ENCODE measurements at regions not wholly inside any gene's neighbourhood (a gene's known extent, or its start where the extent isn't known, plus 50 kb on each side); places are given as distances from the start of the nearest gene placed in this dataset.

DNA sequence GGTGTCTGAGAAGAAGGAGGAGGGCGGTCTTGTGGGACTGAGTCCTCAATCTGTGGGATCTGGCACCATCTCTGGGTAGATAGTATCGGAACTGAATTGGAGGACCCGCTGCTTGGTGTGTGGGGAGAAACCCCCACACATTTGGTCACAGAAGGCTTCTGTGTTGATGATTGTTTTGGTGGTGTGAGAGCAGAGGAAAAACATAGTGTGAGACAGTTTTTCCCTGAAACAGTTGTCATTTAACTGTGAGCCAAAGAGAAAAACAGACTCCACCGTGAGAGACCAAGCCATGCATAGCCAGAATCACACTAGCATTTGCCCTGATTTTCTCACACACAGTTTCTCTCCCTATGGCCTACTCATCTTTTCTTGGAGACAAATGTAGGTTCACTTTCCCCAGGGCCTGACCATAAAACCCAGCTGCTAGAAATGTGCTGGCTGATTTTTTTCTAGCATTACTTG lies 91.4 kb upstream of the FLRT2 start:
- Mint-ChIP-seq H3K4me3 (no peak overlapping the region), H3K9me3 (peaks cover 7% of the 10 kb centered on the region), H3K27me3 (no peaks in the 10 kb centered on the region), H3K36me3 (ENCODE audit: low read depth) (no peaks in the 10 kb centered on the region), H3K27ac (no peak overlapping the region), H3K4me1 (ENCODE audit: low read depth) (no peaks in the 10 kb centered on the region)

GRCh38 chr14:85439696-85440328 lies 90.1 kb upstream of the FLRT2 start:
- no peak overlapping the region for H3K27ac Mint-ChIP-seq
- no peaks in the 10 kb centered on the region for H3K27me3 Mint-ChIP-seq
- H3K9me3 Mint-ChIP-seq: peaks cover 7% of the 10 kb centered on the region
- no peaks in the 10 kb centered on the region for H3K36me3 Mint-ChIP-seq (ENCODE audit: low read depth)
- H3K4me3 Mint-ChIP-seq: no peak overlapping the region
- H3K4me1 Mint-ChIP-seq (ENCODE audit: low read depth): no peaks in the 10 kb centered on the region

DNA sequence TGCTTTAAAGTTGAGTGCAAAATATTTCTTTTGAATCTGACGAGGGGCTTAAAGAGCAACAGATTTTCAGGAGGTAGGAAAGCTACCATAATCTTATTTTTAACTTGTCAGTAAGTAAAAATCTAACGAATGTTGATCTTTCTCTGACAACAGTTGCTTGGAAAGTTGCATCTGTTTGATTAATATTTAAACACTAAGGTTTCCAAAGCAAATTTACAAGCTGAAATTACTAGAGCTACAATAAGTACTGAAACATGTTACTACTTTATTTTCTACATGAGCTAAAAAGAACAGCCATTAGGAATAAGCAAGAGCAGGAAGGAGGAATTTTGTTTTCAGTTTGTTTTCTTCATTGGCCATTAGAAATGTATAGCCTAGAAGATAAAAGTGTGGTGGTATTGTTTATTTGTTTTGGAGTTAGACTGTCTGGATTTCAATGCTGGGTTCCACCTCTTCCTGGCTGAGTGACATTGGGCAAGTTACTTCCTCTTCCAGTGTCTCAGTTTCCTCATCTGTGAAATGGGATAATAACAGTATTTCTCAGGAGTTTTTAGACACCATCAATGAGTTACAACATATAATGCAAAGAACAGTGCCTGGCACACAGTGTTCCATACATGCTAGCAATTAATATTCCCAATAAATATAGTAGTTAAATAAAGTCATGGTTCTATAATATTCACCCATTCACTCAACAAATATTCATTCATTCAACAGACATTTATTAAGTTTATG lies 87.9 kb upstream of the FLRT2 start:
- no peak overlapping the region for H3K27ac Mint-ChIP-seq
- no peaks in the 10 kb centered on the region for H3K4me1 Mint-ChIP-seq (ENCODE audit: low read depth)
- no peaks in the 10 kb centered on the region for H3K36me3 Mint-ChIP-seq (ENCODE audit: low read depth)
- peaks cover 7% of the 10 kb centered on the region for H3K9me3 Mint-ChIP-seq
- H3K4me3 Mint-ChIP-seq: no peak overlapping the region
- H3K27me3 Mint-ChIP-seq: no peaks in the 10 kb centered on the region

DNA sequence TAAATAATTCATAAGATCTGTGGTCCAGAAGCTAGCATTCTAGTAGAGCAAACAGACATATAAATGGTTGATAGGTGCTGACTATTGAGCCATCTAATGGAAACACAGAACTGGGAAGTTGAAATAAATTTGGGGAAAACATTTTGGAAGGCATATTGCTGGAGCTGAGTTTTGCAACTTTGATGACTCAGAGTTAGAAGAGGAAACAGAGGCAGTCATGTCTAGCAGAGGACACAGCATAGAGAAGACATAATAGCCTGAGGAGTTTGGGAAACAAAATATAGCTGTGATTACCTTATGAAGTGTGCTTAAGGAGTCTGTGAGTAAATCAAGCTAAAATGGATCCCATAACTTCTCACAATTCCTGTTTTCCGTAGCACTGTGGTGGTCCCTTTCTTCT lies 86.9 kb upstream of the FLRT2 start:
- H3K9me3 Mint-ChIP-seq: peaks cover 9% of the 10 kb centered on the region
- no peaks in the 10 kb centered on the region for H3K4me1 Mint-ChIP-seq (ENCODE audit: low read depth)
- H3K27ac Mint-ChIP-seq: no peak overlapping the region
- no peak overlapping the region for H3K4me3 Mint-ChIP-seq
- H3K27me3 Mint-ChIP-seq: no peaks in the 10 kb centered on the region
- no peaks in the 10 kb centered on the region for H3K36me3 Mint-ChIP-seq (ENCODE audit: low read depth)

GRCh38 chr14:85444635-85445034 lies 85.3 kb upstream of the FLRT2 start:
- peaks cover 9% of the 10 kb centered on the region for H3K9me3 Mint-ChIP-seq
- no peaks in the 10 kb centered on the region for H3K27me3 Mint-ChIP-seq

DNA sequence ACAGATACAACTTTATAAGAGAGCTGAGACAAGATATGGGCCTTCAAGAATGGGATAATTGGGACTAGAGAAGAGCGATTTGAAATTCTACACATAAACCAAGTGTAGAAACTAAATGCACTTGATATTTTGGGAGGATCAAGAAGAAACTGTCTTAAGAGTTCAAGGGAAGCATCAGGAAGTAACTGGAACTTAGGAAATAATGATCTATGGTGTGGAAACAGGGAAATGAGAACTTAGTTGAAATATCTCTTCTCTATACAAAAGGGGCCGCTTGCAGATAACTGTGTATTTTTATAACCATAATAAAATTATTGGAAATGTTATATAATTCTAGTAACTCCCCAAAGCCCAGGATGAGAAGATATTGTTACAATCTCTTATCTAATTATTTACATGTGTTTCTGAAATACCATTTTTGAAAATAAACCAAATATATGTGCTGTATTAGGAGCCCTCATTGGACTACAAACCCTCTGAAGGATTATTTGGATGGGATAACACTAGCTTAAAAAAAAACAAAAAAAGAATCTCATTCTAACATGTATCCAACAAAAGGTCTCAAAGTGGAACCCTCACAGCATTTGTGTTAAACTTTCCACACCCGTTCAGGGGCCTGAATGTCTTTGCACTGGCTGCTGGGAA lies 84.7 kb upstream of the FLRT2 start:
- H3K9me3 Mint-ChIP-seq: peaks cover 9% of the 10 kb centered on the region
- no peak overlapping the region for H3K27ac Mint-ChIP-seq
- H3K36me3 Mint-ChIP-seq (ENCODE audit: low read depth): no peaks in the 10 kb centered on the region
- no peaks in the 10 kb centered on the region for H3K4me1 Mint-ChIP-seq (ENCODE audit: low read depth)
- H3K4me3 Mint-ChIP-seq: no peak overlapping the region
- H3K27me3 Mint-ChIP-seq: no peaks in the 10 kb centered on the region

More at GRCh38 chr14:85444635-85445034, 85.3 kb upstream of the FLRT2 start:
- Mint-ChIP-seq H3K4me3 (no peak overlapping the region), H3K36me3 (ENCODE audit: low read depth) (no peaks in the 10 kb centered on the region), H3K4me1 (ENCODE audit: low read depth) (no peaks in the 10 kb centered on the region), H3K27ac (no peak overlapping the region)

DNA sequence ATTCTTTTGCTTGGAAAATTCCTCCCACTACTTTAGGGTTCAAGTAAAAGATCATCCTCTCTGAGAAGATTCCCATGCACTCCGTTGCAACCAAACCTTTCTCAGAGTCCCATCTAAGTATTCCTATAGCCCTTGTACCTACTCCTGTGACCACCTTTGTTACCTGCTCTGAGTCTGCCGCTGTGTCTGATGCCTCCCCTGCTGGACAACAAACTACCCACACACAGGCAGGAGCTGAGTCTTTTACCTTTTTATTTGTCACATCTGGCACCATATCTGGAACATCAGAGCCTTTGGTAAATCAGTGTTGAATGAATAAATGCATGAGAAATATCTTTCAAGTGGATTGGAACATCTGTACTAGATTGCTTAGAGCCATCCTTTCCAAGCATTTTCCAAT lies 82.1 kb upstream of the FLRT2 start:
- Mint-ChIP-seq H3K4me3 (no peak overlapping the region), H3K9me3 (peaks cover 14% of the 10 kb centered on the region), H3K27ac (no peak overlapping the region), H3K27me3 (no peaks in the 10 kb centered on the region), H3K36me3 (ENCODE audit: low read depth) (no peaks in the 10 kb centered on the region), H3K4me1 (ENCODE audit: low read depth) (no peaks in the 10 kb centered on the region)

- Mint-ChIP-seq H3K9me3 (peaks cover 10% of the 10 kb centered on the region), H3K36me3 (ENCODE audit: low read depth) (no peaks in the 10 kb centered on the region), H3K4me1 (ENCODE audit: low read depth) (no peaks in the 10 kb centered on the region), H3K27ac (no peak overlapping the region), H3K4me3 (no peak overlapping the region), H3K27me3 (no peaks in the 10 kb centered on the region)
Observed at GRCh38 chr14:85451421-85451820, 78.5 kb upstream of the FLRT2 start.

DNA sequence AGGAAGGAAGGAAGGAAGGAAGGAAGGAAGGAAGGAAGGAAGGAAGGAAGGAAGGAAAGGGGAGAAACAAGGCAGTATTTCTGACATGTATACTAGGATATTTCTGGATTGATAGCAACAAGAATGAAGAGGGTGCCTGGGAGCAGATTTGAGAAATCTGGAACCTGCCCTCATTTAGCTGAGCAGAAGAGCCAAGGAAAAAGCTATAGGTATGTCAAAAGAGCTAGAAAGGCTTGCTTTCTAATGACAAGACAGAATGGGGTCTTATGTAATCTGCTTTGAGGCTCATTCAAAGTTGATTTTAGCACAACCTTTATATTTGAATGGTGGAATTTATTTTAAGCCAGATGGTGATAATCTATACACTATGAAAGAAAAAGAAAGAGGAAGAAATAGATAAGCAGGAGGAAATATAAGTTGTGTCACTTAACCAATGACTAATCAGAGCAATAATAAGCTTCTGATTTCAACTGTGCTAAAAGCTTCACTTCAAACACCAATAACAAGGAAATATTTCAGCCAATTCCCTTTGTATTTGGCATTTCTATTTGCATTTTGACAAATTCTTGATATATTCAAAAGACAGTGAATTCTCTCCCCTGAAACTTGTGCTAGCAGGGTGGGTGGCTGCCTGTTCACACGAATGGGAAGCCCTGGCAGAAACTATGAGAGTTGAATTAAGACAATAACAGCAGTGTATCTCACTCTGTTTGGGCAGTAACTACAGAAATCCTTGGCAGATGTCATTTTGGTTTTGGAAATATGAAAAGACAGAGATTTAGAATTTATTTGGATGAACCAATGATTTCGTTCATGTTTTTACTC lies 76.3 kb upstream of the FLRT2 start:
- Mint-ChIP-seq H3K4me1 (ENCODE audit: low read depth) (no peaks in the 10 kb centered on the region), H3K9me3 (peaks cover 6% of the 10 kb centered on the region), H3K4me3 (no peak overlapping the region), H3K27ac (no peak overlapping the region), H3K36me3 (ENCODE audit: low read depth) (no peaks in the 10 kb centered on the region), H3K27me3 (no peaks in the 10 kb centered on the region)

- no peak overlapping the region for H3K27ac Mint-ChIP-seq
- no peak overlapping the region for H3K4me3 Mint-ChIP-seq
- no peaks in the 10 kb centered on the region for H3K36me3 Mint-ChIP-seq (ENCODE audit: low read depth)
- no peaks in the 10 kb centered on the region for H3K27me3 Mint-ChIP-seq
- peaks cover 6% of the 10 kb centered on the region for H3K9me3 Mint-ChIP-seq
- H3K4me1 Mint-ChIP-seq (ENCODE audit: low read depth): no peaks in the 10 kb centered on the region
Observed at GRCh38 chr14:85454226-85454813, 75.6 kb upstream of the FLRT2 start.

GRCh38 chr14:85459361-85460000 lies 70.5 kb upstream of the FLRT2 start:
- H3K36me3 Mint-ChIP-seq (ENCODE audit: low read depth): no peaks in the 10 kb centered on the region
- H3K27me3 Mint-ChIP-seq: no peaks in the 10 kb centered on the region
- H3K27ac Mint-ChIP-seq: no peak overlapping the region
- H3K4me3 Mint-ChIP-seq: no peak overlapping the region
- no peaks in the 10 kb centered on the region for H3K9me3 Mint-ChIP-seq
- no peaks in the 10 kb centered on the region for H3K4me1 Mint-ChIP-seq (ENCODE audit: low read depth)

DNA sequence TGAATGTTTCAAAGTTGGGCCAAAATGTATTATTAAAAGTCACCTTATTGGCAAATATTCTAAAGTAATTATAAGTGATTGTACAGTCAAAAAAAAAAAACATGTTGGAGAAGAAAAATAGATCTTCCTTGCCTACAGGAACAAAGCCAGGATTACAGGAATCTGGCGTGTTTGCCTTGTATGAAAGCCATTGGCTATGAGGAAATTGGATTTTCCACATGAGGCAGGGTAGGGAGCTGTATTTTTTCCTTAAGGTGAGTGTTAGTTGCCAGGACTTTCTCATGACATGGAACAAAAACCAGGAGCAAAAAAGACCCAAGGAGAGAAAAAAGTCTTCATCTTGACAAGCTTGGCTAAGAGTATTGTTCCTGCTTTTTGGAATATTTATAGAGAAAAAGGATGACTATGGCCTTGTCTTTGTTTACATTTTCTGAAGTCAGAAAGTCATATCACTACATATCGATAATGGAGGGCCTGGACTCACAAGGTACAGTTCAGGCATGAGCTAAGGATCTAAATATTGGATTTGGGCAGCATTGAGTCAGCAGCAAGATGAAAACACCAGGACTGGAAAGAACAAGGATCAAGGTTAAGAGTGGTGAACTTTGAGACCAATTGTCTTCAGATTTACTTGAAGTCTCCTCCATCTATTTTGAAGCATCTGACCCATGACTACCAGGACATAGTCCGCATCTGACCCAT lies 68.4 kb upstream of the FLRT2 start:
- no peaks in the 10 kb centered on the region for H3K27me3 Mint-ChIP-seq
- no peak overlapping the region for H3K27ac Mint-ChIP-seq
- no peak overlapping the region for H3K4me3 Mint-ChIP-seq
- H3K4me1 Mint-ChIP-seq (ENCODE audit: low read depth): no peaks in the 10 kb centered on the region
- no peaks in the 10 kb centered on the region for H3K9me3 Mint-ChIP-seq
- no peaks in the 10 kb centered on the region for H3K36me3 Mint-ChIP-seq (ENCODE audit: low read depth)

- Mint-ChIP-seq H3K4me3 (no peak overlapping the region), H3K27ac (no peak overlapping the region), H3K4me1 (ENCODE audit: low read depth) (no peaks in the 10 kb centered on the region), H3K9me3 (no peaks in the 10 kb centered on the region), H3K36me3 (ENCODE audit: low read depth) (no peaks in the 10 kb centered on the region), H3K27me3 (no peaks in the 10 kb centered on the region)
Observed at GRCh38 chr14:85463512-85463911, 66.4 kb upstream of the FLRT2 start.

All from stimulated activated naive CD8-positive, alpha-beta T cell treated with anti-CD3 and anti-CD28 coated beads, Interleukin-15, Interleukin-2, amounts not matched to agents 100 ng/mL and 50 ng/mL, for 24 hours (primary cell).